ENCODE measurements at regions not wholly inside any gene's neighbourhood (a gene's known extent, or its start where the extent isn't known, plus 50 kb on each side); places are given as distances from the start of the nearest gene placed in this dataset.

DNA sequence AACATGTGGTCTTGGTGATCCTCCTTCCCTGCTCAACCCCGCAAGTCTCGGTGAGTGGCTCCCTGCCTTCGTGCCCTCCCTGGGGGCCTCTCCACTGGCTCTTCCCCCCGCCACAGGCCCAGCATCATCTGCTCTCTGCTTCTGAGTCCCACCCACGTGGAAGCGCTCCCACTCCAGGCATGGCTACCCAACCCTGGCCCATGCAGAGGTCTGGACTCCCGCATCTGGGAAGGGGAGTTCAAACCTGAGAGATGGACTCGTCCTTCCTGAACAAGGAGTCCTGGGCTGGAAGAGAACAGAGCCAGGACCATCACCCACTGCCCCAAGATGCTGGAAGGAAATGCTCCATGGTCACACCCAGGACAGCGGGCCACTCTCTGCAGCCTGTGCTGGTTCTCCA lies 90.8 kb downstream of the DHCR7 start:
- H3K4me3 ChIP-seq (replicated peaks in 1 of 2; ENCODE audit: low read depth in 2 of 2, low read length in 2 of 2): no peak overlapping the region
- DNase-seq (ENCODE audit: low read depth in 2 of 2): no peak
- TF ChIP-seq, protein P1, sequence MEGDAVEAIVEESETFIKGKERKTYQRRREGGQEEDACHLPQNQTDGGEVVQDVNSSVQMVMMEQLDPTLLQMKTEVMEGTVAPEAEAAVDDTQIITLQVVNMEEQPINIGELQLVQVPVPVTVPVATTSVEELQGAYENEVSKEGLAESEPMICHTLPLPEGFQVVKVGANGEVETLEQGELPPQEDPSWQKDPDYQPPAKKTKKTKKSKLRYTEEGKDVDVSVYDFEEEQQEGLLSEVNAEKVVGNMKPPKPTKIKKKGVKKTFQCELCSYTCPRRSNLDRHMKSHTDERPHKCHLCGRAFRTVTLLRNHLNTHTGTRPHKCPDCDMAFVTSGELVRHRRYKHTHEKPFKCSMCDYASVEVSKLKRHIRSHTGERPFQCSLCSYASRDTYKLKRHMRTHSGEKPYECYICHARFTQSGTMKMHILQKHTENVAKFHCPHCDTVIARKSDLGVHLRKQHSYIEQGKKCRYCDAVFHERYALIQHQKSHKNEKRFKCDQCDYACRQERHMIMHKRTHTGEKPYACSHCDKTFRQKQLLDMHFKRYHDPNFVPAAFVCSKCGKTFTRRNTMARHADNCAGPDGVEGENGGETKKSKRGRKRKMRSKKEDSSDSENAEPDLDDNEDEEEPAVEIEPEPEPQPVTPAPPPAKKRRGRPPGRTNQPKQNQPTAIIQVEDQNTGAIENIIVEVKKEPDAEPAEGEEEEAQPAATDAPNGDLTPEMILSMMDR (IDR thresholded peaks at IDR 0.05; ENCODE audit: low read depth, low read length): no peak

DNA sequence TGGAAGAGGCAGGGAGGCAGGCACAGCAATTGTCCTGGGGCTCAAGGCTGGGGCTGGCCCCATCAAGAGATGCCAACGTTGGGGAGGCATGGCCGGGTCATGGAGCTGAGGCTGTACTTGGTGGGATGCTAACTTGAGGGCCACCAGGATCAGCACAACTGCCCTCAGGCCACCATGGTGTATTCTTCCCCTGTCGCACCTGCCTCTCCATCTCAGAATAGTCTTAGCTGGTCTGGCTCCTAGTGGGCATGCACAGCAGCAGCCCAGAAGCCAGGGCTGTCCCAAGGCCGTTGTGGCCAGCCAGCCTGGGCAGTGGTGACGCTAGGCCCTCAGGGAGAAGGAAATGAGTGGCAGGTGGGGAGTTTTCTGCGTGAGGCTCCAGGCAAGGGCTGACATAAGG lies 91.3 kb downstream of the DHCR7 start:
- TF ChIP-seq, protein P1 (IDR thresholded peaks at IDR 0.05; ENCODE audit: low read depth, low read length): no peak
- DNase-seq (ENCODE audit: low read depth in 2 of 2): no peak
- H3K4me3 ChIP-seq (replicated peaks in 1 of 2; ENCODE audit: low read depth in 2 of 2, low read length in 2 of 2): no peak overlapping the region

DNA sequence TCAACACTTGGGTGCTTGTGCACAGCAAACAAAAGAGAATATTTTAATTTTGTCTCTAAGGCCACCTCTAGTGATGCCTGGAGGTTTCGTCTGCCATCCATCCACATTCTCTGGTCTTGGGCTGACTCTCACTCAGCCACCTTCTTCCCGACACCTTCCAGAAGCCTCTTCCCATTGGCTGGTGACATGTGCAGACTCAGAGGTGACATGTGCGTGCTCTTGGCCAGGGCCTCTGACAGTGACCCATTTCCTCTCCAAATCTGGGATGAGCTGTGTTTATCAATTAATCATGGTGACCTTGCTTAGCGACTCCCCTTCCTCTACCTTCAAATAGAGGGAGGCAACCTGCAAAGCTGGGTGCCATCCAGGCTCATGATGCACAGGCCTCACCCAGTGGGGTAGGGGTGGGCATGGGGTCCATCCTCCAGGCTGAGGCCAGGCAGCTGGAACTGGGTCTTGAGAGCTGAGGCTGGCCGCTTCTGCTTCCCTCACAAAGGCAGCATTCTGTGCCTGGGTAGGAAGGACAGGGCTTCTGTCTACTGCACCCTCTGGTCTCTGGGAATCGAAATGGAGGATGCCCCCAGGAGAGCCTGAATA lies 91.8 kb downstream of the DHCR7 start:
- TF ChIP-seq, protein P1 (IDR thresholded peaks at IDR 0.05; ENCODE audit: low read depth, low read length): no peak
- H3K4me3 ChIP-seq (replicated peaks in 1 of 2; ENCODE audit: low read depth in 2 of 2, low read length in 2 of 2): no peak overlapping the region
- no peak for DNase-seq (ENCODE audit: low read depth in 2 of 2)

- no peak overlapping the region for H3K4me3 ChIP-seq (replicated peaks in 1 of 2; ENCODE audit: low read depth in 2 of 2, low read length in 2 of 2)
- DNase-seq (ENCODE audit: low read depth in 2 of 2): peak; percentile 34 to 53
- TF ChIP-seq, protein P1 (IDR thresholded peaks at IDR 0.05; ENCODE audit: low read depth, low read length): no peak
Observed at GRCh38 chr11:71355281-71355680, 92.9 kb downstream of the DHCR7 start.

DNA sequence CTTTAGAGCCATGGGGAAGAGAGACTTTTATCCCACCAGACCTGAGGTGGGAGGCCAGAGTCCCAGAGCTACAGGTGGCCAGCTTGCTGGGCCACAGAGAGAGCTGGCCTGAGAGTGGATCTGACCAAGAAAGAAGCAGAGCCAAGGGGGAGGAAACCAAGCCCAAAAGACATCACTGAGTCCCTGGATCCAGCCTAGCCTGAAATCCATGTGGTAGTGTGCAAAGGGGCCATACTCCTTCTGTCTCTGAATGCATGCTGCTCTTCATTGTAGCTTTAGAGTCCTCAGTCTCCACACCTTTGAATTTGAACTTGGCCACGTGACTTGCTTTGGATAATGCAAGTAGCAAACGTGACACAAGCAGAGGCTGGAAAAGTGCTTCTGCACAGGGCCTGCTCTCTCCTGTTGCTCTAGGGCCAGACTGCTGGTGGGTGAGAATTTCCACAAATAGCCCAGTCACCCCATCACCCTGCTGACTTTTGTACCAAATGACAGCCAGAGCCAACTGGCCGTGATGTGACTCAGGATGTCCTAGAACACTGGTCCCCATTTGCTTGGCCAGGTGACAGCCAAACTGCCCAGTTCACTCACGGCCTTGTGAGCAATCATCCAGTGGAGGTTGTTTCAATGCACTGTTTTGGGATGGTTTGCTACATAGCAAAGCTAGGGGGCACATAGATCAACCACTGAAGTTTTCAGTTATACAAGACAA lies 93.6 kb downstream of the DHCR7 start:
- TF ChIP-seq, protein P1 (IDR thresholded peaks at IDR 0.05; ENCODE audit: low read depth, low read length): no peak
- DNase-seq (ENCODE audit: low read depth in 2 of 2): no peak

DNA sequence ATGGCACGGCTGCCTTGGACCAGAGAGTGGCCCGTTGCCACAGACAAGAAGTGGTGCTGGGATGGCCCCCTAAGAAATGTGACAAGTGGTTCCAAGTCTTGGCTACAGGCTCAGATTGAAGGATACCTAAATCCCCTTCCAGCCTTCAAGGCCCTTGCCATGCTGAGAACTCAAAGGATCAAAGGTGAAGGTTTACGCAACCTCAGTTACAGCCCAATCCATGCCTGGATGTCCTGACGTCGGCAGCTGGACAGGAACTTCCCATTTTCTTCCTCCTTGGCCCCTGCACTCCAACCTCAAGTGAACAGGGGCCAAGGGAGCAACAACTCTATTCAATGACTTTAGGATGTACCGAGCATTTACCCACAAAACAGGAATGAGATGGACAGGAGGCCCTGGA lies 95.4 kb downstream of the DHCR7 start:
- no peak overlapping the region for H3K4me3 ChIP-seq (replicated peaks in 1 of 2; ENCODE audit: low read depth in 2 of 2, low read length in 2 of 2)
- DNase-seq (ENCODE audit: low read depth in 2 of 2): no peak
- TF ChIP-seq, protein P1 (IDR thresholded peaks at IDR 0.05; ENCODE audit: low read depth, low read length): no peak

More for the DNA sequence above, 93.6 kb downstream of the DHCR7 start:
- H3K4me3 ChIP-seq (replicated peaks in 1 of 2; ENCODE audit: low read depth in 2 of 2, low read length in 2 of 2): no peak overlapping the region
